HG03558 (cell line): ENCODE measurements at regions not wholly inside any gene's neighbourhood (a gene's known extent, or its start where the extent isn't known, plus 50 kb on each side); places are given as distances from the start of the nearest gene placed in this dataset.
"Not testable (repeated sequence)": the region's sequence is repeated elsewhere in the genome, so short reads cannot be mapped to it uniquely, and the experiment has no call there.

Experiments used
- ATAC-seq: cut with Tn5 transposase; IDR thresholded peaks from one replicate; pipeline ENCODE4 v1.9.1; 2021; ENCODE audit warnings: moderate number of reproducible peaks; ENCODE audit not compliant: unreplicated experiment; ENCODE audit errors: extremely low read depth

DNA sequence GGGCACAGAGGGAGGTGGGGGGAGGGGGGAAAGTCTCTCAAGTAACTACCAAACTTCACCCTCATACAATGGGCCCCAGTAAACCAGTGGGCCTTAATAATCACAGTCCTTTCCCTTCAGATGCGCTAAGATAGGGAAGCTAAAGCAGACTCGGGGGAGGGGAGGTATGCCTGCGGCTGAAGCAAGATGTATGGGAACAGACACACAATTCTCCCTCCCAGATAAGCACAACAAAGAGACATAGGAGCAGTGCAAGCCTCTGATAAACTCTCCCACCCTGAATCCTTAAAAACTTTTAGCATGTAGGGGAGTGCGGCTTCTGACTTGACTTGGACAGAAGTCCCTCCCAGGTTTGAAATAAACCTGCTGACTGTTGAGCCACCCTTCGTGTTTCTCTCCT is 54.7 kb downstream of the PROP1 start:
- not testable (repeated sequence) for ATAC-seq

DNA sequence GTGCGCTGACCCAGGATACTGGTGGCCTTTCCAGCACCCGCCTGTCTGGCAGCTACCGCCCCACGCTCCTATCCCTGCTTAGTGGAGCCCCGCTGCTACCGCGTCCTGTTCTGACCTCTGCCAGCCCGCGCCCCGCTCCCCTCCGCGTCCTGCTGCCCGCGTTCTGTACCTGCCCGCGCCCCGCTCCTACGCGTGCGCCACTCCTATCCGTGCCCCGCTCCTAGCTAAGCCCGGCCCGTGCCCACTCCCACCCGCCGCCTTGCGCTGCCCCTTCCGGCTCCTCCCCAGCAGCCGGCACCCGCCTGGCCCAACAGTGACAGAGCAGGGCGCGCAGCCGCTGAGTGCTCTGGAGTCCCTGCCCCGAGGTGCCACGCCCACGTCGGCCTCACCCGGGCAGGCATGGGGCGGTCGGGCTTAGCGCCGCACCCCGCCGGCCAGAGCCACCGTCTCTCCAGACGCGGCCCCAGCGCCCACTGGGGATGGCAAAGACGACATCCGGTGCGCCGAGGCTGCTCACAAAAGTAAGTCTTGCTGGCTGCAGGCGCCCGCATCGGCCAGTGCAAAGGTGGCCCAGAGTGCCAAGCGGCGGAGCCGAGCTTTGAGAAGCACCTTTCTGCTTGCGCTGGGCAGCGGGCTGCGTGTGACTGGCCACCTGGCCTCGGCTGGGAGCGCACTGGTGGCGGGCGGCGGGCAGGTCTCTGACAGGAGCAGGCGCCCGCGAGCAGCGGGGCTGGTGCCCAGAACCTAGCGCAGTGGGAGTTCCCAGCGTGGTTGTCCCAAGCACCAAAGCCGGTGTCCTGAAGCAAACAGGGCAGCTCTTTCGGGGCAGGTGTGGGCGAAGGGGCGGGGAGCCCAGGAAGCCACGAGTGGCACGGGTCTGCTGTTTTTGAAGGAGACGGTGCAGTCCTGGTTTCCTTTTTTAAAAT is 56.5 kb downstream of the PROP1 start:
- ATAC-seq, result not testable (repeated sequence)

DNA sequence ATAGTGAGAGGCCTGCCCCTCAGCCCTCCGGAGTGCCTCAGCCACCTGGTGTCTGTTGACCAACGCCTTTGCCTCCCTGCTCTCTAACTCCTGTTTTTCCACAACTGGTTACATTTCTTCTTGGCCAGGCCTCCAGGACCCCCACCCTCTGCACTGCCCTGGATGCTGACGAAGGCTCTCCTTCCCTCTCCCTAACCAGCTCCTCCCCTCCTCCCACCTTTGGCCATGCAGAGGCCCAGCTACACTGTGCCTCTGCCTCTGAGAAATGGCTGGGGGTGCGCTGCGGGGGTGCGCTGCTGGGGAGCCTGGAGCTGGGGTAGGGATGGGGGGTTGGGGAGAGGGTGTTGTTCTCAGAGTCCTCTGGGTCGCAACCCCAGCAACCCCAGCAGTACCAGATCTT is 57.3 kb downstream of the PROP1 start:
- not testable (repeated sequence) for ATAC-seq

DNA sequence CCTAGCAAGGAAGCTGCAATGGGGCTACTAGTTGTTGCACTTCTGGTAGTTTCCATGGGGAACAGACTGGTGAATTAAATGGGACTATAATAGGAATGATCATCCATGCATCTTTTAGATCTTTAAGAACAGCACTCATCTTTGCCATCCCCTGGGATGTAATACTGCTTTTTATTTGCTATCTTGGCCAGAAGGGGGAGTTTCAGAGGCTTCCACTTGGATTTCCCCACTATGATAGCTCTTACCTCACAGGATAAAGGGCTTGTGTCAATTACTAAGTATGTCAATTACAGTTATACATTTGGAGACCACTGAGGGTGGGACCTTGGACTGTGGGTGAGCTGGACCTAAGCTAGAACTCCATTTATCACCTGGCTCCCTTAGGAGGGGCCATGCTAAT is 61.8 kb downstream of the PROP1 start:
- not testable (repeated sequence) for ATAC-seq

DNA sequence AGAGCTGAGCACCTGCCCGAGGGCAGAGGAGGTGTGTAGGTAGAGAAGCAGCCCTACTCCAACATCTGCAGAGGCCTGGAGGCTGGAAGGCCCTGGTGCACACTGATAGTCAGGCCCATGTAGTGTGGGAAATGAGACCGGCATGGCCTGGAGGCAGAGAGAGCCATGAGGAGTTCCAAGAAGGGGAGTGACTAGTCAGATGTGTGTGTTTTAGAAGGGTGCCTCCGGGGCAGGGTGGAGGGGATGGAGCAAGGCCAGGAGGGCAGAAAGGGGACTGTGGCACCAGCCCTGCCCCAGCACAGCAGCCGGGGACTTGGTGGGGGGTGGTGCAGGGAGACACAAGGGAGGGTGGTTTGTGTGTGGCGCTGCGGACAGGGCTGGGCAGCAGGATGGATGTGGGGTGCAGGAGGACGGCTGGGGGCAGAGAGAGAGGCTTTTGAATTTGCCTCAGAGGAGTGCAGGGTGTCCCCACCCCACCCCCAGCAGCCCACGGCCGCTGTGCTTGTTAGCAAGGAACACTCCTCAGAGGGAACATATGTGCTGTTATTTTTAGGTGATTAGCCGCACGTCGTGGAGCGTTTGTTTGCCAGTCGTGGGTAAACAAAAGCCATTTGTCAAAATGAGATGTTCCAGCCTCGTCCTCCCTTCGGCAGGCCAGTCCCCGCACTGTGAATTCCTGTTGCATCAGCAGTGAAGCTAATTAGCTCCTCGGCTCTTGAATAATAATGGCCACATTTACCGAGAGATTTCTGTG is 65.6 kb downstream of the PROP1 start:
- not testable (repeated sequence) for ATAC-seq

DNA sequence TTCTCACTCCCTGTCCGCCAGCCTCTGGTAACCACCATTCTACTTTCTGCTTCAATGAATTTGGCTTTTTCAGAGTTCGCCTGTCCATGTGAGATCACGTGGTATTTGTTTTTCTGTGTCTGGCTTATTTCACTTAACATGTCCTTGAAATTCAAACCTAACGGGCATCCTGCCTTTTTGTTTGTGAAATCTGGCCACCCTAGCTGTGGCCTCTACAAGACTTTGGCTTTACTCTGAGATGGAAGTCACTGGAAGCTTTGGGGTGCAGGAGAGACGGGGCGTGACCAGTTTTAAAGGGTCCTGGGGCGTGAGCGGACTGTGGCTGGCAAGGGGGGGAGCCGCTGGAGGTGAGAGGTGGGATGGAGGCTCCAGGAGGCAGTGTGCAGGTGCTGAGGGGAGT is 66.4 kb downstream of the PROP1 start:
- ATAC-seq, result not testable (repeated sequence)

DNA sequence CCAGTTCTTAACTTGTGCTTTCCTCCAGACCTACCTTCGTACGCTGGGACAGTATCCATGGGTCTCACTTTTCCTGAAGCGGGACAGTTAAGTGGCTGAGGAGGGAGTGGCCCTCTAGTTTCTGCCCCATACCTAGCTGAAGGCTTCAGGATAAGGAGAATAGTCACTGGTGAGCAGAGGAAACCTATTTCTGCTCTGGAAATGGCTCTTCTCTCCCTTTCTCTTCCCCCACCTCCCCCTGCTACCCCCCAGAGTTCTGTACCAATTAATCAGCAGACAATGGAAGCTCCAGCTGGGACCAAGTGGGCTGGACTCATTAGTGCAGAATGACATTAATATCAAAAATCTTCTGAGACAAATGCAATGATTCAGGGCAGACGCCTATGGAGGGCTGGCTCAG is 68.5 kb downstream of the PROP1 start:
- not testable (repeated sequence) for ATAC-seq

DNA sequence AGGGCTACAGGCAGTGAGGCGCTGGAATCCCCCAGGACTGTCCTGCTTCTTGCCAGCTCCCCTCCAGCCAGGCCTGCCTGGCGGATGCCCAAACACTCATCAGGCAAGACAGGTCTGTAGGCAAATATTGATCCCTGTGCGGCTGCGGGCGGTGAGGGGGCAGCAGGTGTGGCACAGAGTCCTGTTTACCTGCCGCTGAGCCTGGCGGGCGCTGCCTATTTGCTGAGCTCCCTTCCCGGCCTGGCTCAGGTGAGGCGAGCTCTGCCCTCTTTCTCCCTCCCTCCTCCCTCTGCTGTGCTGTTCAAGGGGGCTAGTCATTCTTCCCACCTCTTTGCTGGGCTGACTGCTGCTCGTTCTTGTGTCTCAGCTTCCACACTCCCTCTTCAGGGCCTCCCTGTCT is 71.5 kb downstream of the PROP1 start:
- ATAC-seq, result not testable (repeated sequence)

DNA sequence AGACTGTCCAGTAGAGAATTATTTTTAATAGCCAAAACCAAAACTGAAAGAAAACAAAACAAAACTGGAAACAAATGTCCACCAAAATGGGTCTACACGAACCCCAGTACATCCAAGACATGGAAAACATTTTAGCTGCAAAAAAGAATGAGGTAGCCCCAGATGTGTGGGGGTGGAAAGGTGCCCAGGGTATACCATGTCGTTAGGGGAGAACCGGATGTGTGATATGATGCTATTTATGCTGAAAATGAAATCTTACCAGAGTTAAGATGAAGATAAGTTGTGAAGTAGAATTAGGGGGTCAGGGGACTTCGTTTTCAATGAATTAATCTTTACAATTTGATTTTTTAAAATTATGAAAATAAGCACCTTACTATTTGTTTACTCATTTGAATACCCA is 72.2 kb downstream of the PROP1 start:
- not testable (repeated sequence) for ATAC-seq

DNA sequence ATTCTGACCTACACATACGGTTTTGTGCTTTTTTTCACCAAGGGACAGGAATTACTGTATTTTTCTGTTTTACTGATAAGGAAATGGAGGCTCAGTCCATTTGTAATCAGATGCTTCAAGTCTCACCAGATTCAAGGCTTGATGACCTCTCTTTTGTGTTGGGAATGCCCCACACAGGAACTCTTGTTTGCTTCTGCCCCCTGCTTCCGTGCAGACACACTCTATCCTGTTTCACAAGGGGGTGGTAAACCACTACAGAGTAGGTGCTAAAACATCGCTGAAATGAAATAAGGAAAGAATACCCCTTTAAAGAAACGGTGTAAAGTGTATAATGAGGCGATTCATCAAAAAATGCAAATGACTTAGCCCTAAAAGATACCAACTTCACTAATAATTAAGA is 72.9 kb downstream of the PROP1 start:
- not testable (repeated sequence) for ATAC-seq

DNA sequence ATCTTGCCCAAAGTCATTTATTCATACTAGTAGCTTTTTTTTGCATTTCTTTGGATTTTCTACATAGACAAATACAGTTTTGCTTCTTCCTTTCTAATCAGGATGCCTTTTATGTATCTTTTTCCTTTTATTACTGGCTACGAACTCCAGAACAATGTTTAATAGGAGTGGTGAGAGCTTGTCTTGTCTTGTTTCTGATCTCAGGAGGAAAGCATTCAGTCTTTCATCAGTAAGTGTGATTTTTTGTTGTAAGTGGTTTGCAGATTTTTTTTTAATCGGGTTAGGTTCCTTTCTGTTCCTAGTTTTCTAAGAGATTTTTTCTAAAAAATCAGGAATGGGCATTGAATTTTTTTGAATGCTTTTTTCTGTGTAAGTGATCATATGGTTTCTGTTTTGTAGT is 86.8 kb downstream of the PROP1 start:
- not testable (repeated sequence) for ATAC-seq

DNA sequence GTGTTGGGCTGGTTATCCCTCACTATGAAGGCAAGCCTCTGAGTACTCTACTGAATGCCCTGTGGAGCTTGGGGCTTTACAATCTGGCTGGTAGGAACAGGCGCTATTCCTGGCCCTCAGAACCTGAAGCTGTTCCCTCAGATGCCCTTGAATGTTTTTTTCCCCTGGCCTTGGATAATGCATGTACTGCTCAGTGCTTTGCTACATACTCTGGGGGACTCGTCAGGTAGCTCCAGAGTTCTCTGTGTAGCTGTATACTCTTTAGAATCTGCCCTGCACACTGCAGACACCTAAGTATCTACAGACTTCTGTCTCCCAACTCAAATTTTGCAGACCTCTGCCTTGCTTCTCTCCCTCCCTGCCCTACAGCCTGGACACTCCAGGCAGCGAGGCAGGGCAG is 93.2 kb downstream of the PROP1 start:
- ATAC-seq, result not testable (repeated sequence)

DNA sequence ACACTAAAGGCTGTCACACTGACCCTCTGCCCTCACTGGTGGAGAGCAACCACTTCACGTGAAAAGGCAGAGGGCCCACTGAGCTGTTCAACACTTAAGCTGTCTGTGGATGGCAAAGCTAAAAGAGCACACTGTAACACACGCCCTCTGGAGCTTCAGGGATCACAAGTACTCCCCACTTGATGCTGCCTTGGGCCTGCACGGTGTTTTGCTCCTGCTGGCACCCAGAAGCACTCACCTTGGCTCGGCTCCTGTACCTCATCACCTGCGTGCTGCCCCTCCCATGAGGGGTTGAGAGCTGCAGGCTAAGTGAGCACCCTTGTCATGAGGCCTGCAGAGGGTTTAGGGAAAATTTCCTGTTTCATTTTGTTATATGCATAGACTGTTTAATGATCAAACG is 96.0 kb downstream of the PROP1 start:
- not testable (repeated sequence) for ATAC-seq

DNA sequence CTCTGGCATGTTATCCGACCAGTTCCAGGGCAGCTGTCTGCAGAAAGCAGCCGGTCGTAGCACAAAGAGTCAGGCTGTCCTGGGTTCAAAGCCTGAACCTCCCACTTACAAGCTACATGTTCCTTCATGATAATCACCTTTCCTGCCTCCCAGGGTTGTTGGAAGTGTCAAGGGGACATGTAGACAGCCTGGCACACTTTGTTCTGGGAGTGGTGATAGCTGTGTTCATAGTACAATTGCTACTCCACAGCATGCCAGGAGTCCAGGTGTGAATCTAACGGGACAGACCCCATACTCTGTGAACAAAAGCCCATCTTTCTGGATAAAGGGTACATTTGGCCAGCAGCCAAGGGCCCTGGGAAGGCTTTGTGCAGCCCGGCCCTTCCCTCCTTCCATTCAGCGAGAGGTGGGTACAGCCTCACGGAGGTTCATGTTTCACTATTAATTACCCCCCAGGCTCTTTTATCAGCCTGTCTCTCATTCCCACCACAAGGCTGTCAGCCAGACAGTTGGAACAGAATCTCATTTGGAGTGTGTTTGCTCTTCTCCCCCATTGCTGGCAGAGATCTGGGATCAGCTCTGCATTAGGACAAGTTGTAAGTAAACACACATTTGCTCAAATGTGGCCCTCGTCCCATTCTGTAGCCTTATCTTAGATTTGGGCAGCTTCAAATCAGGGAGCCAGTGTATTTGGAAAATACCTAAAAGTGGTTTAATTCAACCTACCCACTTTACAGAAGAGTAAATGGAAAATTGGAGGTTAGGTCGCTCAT is 101.2 kb downstream of the PROP1 start:
- not testable (repeated sequence) for ATAC-seq

DNA sequence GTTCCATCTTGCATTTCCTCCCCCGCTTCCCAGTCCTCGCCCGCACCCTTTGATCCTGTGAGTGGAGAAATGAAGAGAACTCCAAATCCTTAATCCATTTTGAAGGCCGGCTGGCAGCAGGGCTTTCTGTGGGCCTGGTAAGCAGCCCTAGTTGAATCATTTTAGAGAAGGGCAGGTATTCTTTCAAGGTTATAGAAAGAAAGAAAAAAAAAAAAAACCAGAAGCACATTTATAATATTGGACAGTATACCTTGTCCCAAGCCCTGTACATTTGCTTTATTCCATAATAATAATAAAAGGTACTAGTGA is 103.7 kb downstream of the PROP1 start:
- not testable (repeated sequence) for ATAC-seq

DNA sequence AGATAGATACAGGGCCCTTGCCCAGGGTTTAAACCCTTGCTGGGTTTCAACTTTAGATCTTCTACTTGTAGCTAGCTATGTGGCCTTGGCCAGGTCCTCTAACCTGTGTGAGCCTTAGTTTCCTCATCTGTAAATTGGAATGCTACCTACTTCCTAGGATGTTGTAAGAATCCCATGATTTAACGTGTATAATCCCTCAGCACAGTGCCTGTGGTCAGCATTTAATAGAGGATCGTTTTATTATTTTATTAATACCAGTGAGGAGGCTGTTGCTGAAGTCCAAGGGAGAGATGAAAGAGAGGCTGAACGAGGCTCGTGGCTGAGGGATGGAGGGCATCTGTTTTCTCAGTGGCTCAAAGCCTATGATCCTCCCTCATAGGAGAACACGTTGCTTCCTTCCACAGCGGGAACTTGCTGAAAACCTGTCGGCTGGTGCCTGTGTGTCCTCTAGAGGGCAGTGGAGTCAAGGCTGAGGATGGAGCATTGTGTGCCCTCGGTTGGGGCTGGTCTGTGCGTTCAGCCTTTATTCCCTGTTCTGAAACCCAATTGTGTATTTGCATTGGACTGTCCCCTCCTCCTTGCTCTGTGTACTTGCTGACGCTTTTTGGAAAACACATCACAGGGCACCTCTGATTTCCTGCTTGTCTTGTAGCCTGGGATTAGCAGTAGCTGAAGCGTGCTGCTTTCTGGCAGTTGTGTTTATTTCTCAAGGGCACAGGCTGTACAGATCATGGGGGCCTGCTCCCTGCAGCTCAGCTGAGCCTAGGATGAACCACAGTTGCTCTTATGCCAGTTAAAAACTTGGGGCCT is 104.3 kb downstream of the PROP1 start:
- ATAC-seq, result not testable (repeated sequence)

DNA sequence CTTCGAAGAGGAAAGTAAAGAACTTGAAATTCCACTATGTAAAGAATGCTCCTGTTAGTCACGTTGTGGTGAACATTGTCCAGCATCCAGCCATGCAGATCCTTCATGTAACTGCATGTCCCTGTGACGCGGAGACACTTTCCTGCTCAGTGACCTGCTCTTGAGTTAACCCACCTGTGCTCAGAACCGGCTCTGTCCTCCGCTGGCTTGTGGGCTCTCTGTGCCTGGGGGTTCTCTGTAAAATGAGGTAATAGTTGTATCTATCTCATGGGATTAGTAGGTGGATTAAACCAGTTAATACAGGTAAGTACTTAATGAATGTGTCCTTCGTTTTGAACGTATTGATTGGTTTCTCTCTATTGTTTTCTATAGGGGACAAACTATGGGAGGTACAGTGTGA is 100.6 kb upstream of the FAM153A start:
- not testable (repeated sequence) for ATAC-seq

DNA sequence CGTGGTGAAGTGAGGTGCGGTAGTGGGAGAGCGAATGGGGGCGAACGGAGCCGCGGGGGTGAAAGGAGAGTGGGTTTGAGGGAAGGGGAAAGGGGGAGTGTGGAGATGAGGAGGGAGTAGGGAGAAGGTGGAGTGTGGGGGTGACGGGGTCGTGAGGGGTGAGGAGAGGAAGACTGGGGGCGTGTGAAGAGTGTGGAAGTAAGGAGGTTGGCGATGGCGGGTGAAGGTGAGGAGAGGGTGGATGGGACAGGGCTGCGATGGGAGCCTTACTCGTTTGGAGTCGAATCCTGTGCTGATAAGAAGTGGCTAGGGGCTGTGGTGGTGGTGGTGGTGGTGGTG is 93.2 kb upstream of the FAM153A start:
- ATAC-seq, result not testable (repeated sequence)

DNA sequence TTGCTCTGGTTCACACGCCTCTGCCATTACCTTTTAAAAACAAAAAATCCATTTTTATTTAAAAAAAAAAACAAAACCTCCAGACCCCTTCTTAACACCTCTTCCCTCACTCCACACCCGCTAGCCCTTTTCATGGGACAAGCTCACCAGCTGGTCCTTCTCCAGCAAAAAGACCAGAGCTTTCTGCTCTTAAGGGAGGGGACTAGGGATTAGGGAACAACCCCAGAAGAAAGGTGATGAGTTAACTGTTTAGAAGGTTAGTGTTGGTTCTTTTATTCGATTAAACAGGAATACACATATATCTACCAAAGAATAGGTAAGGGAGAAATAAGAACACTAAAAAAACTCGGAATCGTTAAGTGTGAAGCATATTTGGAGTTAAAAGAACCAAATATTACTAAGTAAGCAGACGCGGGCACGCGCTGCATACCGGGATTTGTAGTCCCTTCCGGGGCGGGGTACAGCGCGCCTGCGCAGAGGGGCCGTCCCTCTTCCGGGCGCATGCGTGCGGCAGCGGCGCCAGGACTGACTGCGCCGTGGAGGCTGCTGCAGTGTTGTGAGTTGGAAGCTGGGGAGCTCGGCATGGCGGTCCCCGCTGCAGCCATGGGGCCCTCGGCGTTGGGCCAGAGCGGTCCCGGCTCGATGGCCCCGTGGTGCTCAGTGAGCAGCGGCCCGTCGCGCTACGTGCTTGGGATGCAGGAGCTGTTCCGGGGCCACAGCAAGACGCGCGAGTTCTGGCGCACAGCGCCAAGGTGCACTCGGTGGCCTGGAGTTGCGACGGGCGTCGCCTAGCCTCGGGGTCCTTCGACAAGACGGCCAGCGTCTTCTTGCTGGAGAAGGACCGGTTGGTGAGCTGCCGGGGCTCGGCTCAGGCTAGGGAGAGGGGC is 92.6 kb upstream of the FAM153A start:
- peak; percentile 97 for ATAC-seq
